B cell (primary cell): ENCODE measurements at regions not wholly inside any gene's neighbourhood (a gene's known extent, or its start where the extent isn't known, plus 50 kb on each side); places are given as distances from the start of the nearest gene placed in this dataset.

Experiments
- ATAC-seq: fragments of 200-7000 bp; cut with Tn5 transposase; one replicate; pipeline ENCODE4 v1.10.0; 2021; ENCODE audit warnings: low read depth, mild to moderate bottlenecking, moderate number of reproducible peaks, moderate library complexity
- CTCF ChIA-PET: fragments of 350-600 bp; sonication (Branson Sonifier 250); formaldehyde crosslinking; loops from one replicate; lab custom pipeline; 2021; ENCODE audit warnings: antibody characterized with exemption, inconsistent platforms; lab: Charles Lee
- POLR2A ChIA-PET: fragments of 350-600 bp; sonication (Branson Sonifier 250); formaldehyde crosslinking; loops from one replicate; lab custom pipeline; 2021; ENCODE audit warnings: antibody characterized with exemption; lab: Charles Lee
- DNase-seq: peaks from one replicate; pipeline ENCODE4 v3.0.0; 2013
- H2AFZ ChIP-seq: 2 replicates; pipeline ENCODE4 v1.6.1; 2012; ENCODE audit warnings: mild to moderate bottlenecking, low read depth, low read length; ENCODE audit not compliant: insufficient read depth, poor library complexity, severe bottlenecking
- H3K27ac ChIP-seq, 2 donors: 1 replicate in 1 of 2; 2 replicates in 1 of 2; pipeline ENCODE4 v1.5.1; 2012 to 2013; ENCODE audit warnings: low read length in 2 of 2, mild to moderate bottlenecking in 2 of 2, moderate library complexity in 1 of 2
- H3K27me3 ChIP-seq, 4 experiments: fragments of 200-600 bp in 1 of 4; sonication (generic) in 1 of 4; replicated peaks in 1 of 4; 1 replicate in 2 of 4; 2 replicates in 2 of 4; pipeline versions ENCODE4 v1.6.1 to v1.7.0; 2013 to 2016; ENCODE audit warnings: low read length in 3 of 4, mild to moderate bottlenecking in 2 of 4, mixed read lengths in 1 of 4, moderate library complexity in 1 of 4; ENCODE audit not compliant: insufficient read depth in 4 of 4, control insufficient read depth in 3 of 4; ENCODE audit errors: control extremely low read depth in 1 of 4
- H3K36me3 ChIP-seq, 2 experiments: replicated peaks in 1 of 2; 1 replicate in 1 of 2; 2 replicates in 1 of 2; pipeline versions ENCODE4 v1.6.1 to v1.7.1; 2013; ENCODE audit warnings: low read length in 1 of 2; ENCODE audit not compliant: insufficient read depth in 2 of 2, control insufficient read depth in 1 of 2; ENCODE audit errors: control extremely low read depth in 1 of 2, extremely low read depth in 1 of 2
- H3K4me1 ChIP-seq, 2 donors: fragments of 200-600 bp in 1 of 2; sonication (generic) in 1 of 2; 1 replicate in 1 of 2; 2 replicates in 1 of 2; pipeline versions ENCODE4 v1.5.1 to v1.6.1; 2013 to 2017; ENCODE audit warnings: low read length in 2 of 2; ENCODE audit not compliant: control insufficient read depth in 2 of 2, insufficient read depth in 2 of 2
- H3K4me2 ChIP-seq: replicated peaks from 2 replicates; pipeline ENCODE3; 2012; ENCODE audit warnings: mild to moderate bottlenecking, low read depth, low read length; ENCODE audit not compliant: poor library complexity, severe bottlenecking
- H3K4me3 ChIP-seq, 5 experiments: fragments of 200-600 bp in 1 of 5; sonication (generic) in 1 of 5; 1 replicate in 3 of 5; 2 replicates in 2 of 5; pipeline versions ENCODE4 v1.5.1 to v1.7.0; 2011 to 2016; ENCODE audit warnings: low read length in 4 of 5, mild to moderate bottlenecking in 4 of 5, low read depth in 2 of 5, control low read depth in 1 of 5, moderate library complexity in 1 of 5; ENCODE audit not compliant: insufficient read depth in 1 of 5; ENCODE audit errors: control extremely low read depth in 1 of 5, extremely low read depth in 1 of 5
- H3K79me2 ChIP-seq: fragments of 200-600 bp; sonication (generic); one replicate; pipeline ENCODE4 v1.6.0; 2016; ENCODE audit warnings: low read length; ENCODE audit not compliant: control insufficient read depth, insufficient read depth
- H3K9ac ChIP-seq: fragments of 200-600 bp; sonication (generic); 2 replicates; pipeline ENCODE4 v1.6.1; 2017; ENCODE audit warnings: mild to moderate bottlenecking, low read length, moderate library complexity
- H3K9me3 ChIP-seq, 3 donors: one replicate each; pipeline versions ENCODE4 v1.6.1 to v1.7.1; 2013; ENCODE audit warnings: low read length in 2 of 3; ENCODE audit not compliant: control insufficient read depth in 2 of 3, insufficient read depth in 1 of 3; ENCODE audit errors: control extremely low read depth in 1 of 3
- H4K20me1 ChIP-seq: 2 replicates; pipeline ENCODE4 v1.6.0; 2012; ENCODE audit warnings: mild to moderate bottlenecking, low read length; ENCODE audit not compliant: insufficient read depth, control insufficient read depth, poor library complexity, severe bottlenecking
- H3K27ac Mint-ChIP-seq: one replicate; pipeline ENCODE4 v1.8.0; 2021; ENCODE audit warnings: mixed read lengths
- H3K27me3 Mint-ChIP-seq: one replicate; pipeline ENCODE4 v1.8.0; 2021; ENCODE audit warnings: mixed read lengths
- H3K4me1 Mint-ChIP-seq: one replicate; pipeline ENCODE4 v1.8.0; 2021; ENCODE audit warnings: mixed read lengths
- H3K4me3 Mint-ChIP-seq: one replicate; pipeline ENCODE4 v1.8.0; 2021; ENCODE audit warnings: mixed read lengths
- H3K9me3 Mint-ChIP-seq: one replicate; pipeline ENCODE4 v1.8.0; 2022; ENCODE audit warnings: mixed read lengths; ENCODE audit not compliant: insufficient read depth
- CTCF ChIP-seq: fragments of 200-600 bp; IDR thresholded peaks from one replicate; pipeline ENCODE4 v1.8.0; 2022; ENCODE audit warnings: antibody characterized with exemption, mild to moderate bottlenecking
- EZH2 ChIP-seq: IDR thresholded peaks from 2 replicates; pipeline ENCODE4 v1.6.1; 2012; ENCODE audit warnings: borderline replicate concordance, low read depth, mild to moderate bottlenecking, moderate library complexity, low read length; ENCODE audit not compliant: insufficient read depth, poor library complexity, severe bottlenecking
- WGBS: methylation state at CpG from one replicate; pipeline ENCODE4 v1.1.5; 2013; ENCODE audit warnings: missing lambda C conversion rate; ENCODE audit not compliant: insufficient coverage; 5-methylcytosine and 5-hydroxymethylcytosine counted together
- intact Hi-C: fragments of 100-400 bp; cut with micrococcal nuclease; formaldehyde crosslinking; loops from one replicate; pipeline ENCODE4 v1.10.0; 2022

GRCh38 chr7:142428094-142428493, 170.2 kb upstream of the PRSS58 start:
- H3K4me3 Mint-ChIP-seq, result no peak overlapping the region
- no peaks in the 10 kb centered on the region for H3K9me3 Mint-ChIP-seq
- ChIA-PET POLR2A (no interaction called here), CTCF (no interaction called here)
- Histone ChIP-seq H4K20me1 (no peaks in the 10 kb centered on the region), H3K27me3 (no peaks in the 10 kb centered on the region), H3K4me3 (no peak overlapping the region), H3K9me3 (no peaks in the 10 kb centered on the region), H3K4me1 (no peaks in the 10 kb centered on the region), H3K4me2 (no peak overlapping the region), H3K79me2 (no peaks in the 10 kb centered on the region), H2AFZ (no peak overlapping the region), H3K36me3 (no peaks in the 10 kb centered on the region), H3K27ac (no peak overlapping the region), H3K9ac (no peak overlapping the region)
- no peak for DNase-seq
- intact Hi-C loops, result no loop called here
- no peaks in the 10 kb centered on the region for H3K4me1 Mint-ChIP-seq
- peaks cover 27% of the 10 kb centered on the region for H3K27me3 Mint-ChIP-seq
- no peak overlapping the region for H3K27ac Mint-ChIP-seq
- no CpG with 5 or more reads among the region's 2 CpGs for WGBS
- TF ChIP-seq EZH2, result no peak
- no peak for TF ChIP-seq CTCF
- no peak for ATAC-seq

- H3K4me3 ChIP-seq, result no peak overlapping the region
- no peaks in the 10 kb centered on the region for H3K9me3 Mint-ChIP-seq
- H3K79me2 ChIP-seq, result no peaks in the 10 kb centered on the region
- H3K27me3 ChIP-seq, result peaks cover 0 to 2% (median 0%) of the 10 kb centered on the region in 4 experiments
- ChIA-PET POLR2A (no interaction called here), CTCF (no interaction called here)
- intact Hi-C loops, result no loop called here
- H3K9me3 ChIP-seq, result no peaks in the 10 kb centered on the region
- H3K9ac ChIP-seq, result no peak overlapping the region
- no peak for TF ChIP-seq EZH2
- TF ChIP-seq CTCF, result no peak
- H4K20me1 ChIP-seq, result no peaks in the 10 kb centered on the region
- H3K4me1 Mint-ChIP-seq, result no peaks in the 10 kb centered on the region
- H3K27ac ChIP-seq, result no peak overlapping the region
- no peak overlapping the region for H2AFZ ChIP-seq
- no peaks in the 10 kb centered on the region for H3K36me3 ChIP-seq
- DNase-seq, result no peak
- no peaks in the 10 kb centered on the region for H3K4me1 ChIP-seq
- no peak for ATAC-seq
- peaks cover 16% of the 10 kb centered on the region for H3K27me3 Mint-ChIP-seq
- WGBS, result 17% methylated on average over 6 of the region's 8 CpGs
- H3K4me2 ChIP-seq, result no peak overlapping the region
- no peak overlapping the region for H3K4me3 Mint-ChIP-seq
- no peak overlapping the region for H3K27ac Mint-ChIP-seq
Observed at GRCh38 chr7:142425281-142425680, 167.4 kb upstream of the PRSS58 start.
